ENCODE measurements at regions not wholly inside any gene's neighbourhood (a gene's known extent, or its start where the extent isn't known, plus 50 kb on each side); places are given as distances from the start of the nearest gene placed in this dataset.
"Not testable (repeated sequence)": the region's sequence is repeated elsewhere in the genome, so short reads cannot be mapped to it uniquely, and the experiment has no call there.

DNA sequence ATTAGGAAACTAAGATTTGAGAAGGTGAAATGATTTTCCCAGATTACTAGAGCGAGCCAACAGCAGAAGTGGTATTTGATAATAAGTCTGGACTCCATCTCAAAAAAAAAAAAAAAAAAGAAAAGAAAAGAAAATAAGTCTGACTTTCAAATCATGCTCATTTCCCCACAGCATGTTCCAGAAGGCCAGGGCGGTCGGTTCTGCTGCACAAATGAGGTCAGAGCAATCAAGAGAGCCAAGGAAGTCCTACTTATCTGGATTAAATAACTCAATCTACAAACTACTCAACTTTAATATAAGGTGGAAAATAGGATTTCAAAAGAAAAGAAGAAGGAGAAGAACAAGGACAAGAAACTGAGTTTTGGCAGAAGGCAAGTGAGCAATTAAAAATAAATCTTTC is 130.4 kb upstream of the RASA1 start:
- CTCF ChIA-PET: no interaction called here
- Mint-ChIP-seq H3K27me3 (no peaks in the 10 kb centered on the region), H3K4me1 (peaks cover 0 to 7% (median 0%) of the 10 kb centered on the region in 3 donors), H3K9me3 (peaks cover 0 to 5% (median 4%) of the 10 kb centered on the region in 3 donors), H3K27ac (no peak overlapping the region), H3K36me3 (no peaks in the 10 kb centered on the region), H3K4me3 (no peak overlapping the region)
- H3K4me3 ChIP-seq (ENCODE audit: control insufficient read depth in 1 of 2, extremely low read depth in 1 of 2, low read length in 1 of 2): no peak overlapping the region
- ATAC-seq (replicated peaks in 1 of 4) (no peak), DNase-seq (no peak)
- H3K4me1 ChIP-seq (ENCODE audit: control insufficient read depth in 1 of 2, extremely low read depth in 1 of 2, insufficient read depth in 2 of 2, low read length in 2 of 2): no peaks in the 10 kb centered on the region
- no peaks in the 10 kb centered on the region for H3K9me3 ChIP-seq
- POLR2A ChIA-PET: no interaction called here
- no CpG with 5 or more reads among the region's 3 CpGs for WGBS (ENCODE audit: insufficient coverage)
- H3K27ac ChIP-seq (ENCODE audit: low read length): no peak overlapping the region
- H3K27me3 ChIP-seq (replicated peaks in 1 of 2; ENCODE audit: control insufficient read depth in 2 of 2, extremely low read depth in 1 of 2, insufficient read depth in 2 of 2, low read length in 1 of 2): no peaks in the 10 kb centered on the region
- H3K36me3 ChIP-seq (ENCODE audit: control insufficient read depth in 2 of 2, extremely low read depth in 1 of 2, insufficient read depth in 1 of 2, low read length in 1 of 2): no peaks in the 10 kb centered on the region

DNA sequence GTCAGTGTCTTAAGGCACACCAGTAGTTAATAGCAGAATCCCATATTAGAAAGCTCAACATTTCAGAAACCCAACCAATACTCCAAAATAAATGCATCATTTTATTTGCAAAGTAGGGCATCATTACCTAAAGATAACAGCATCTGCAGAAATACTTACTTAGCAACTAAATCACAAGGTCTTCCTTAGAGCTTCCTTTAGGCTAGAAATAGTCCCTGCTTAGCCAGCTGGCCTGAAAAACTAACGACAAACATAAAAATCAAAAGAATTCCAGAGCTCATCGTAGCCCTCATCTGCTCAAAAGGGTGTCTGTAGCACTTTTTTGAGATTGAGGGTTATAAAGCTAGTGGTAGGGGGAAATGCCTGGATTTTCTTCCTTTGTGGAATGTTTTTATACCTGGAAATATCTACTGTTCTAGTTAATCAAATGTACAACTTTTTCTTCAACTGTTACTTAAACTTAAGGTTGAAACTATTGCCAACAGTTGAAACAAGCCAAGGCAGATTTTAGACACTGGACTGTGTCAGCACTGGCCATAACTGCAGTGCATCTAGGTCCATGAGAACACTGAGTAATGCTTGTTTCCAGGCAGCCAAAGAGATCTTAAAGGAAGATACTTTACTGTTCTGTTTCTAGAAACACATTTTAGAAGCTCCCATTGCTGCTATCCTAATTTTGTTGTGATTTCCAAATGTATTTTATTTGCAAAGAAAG is 129.4 kb upstream of the RASA1 start:
- no peaks in the 10 kb centered on the region for H3K36me3 Mint-ChIP-seq
- H3K27ac Mint-ChIP-seq: no peak overlapping the region
- DNase-seq: no peak
- no peaks in the 10 kb centered on the region for H3K36me3 ChIP-seq (ENCODE audit: control insufficient read depth in 2 of 2, extremely low read depth in 1 of 2, insufficient read depth in 1 of 2, low read length in 1 of 2)
- WGBS (ENCODE audit: insufficient coverage): no CpG with 5 or more reads among the region's 2 CpGs
- POLR2A ChIA-PET: no interaction called here
- H3K9me3 ChIP-seq: no peaks in the 10 kb centered on the region
- peaks cover 0 to 7% (median 0%) of the 10 kb centered on the region in 3 donors for H3K4me1 Mint-ChIP-seq
- CTCF ChIA-PET: no interaction called here
- no peaks in the 10 kb centered on the region for H3K4me1 ChIP-seq (ENCODE audit: control insufficient read depth in 1 of 2, extremely low read depth in 1 of 2, insufficient read depth in 2 of 2, low read length in 2 of 2)
- no peak for ATAC-seq (replicated peaks in 1 of 4)
- H3K27ac ChIP-seq (ENCODE audit: low read length): no peak overlapping the region
- H3K27me3 Mint-ChIP-seq: no peaks in the 10 kb centered on the region
- H3K4me3 ChIP-seq (ENCODE audit: control insufficient read depth in 1 of 2, extremely low read depth in 1 of 2, low read length in 1 of 2): no peak overlapping the region
- H3K9me3 Mint-ChIP-seq: peaks cover 0 to 5% (median 4%) of the 10 kb centered on the region in 3 donors
- H3K27me3 ChIP-seq (replicated peaks in 1 of 2; ENCODE audit: control insufficient read depth in 2 of 2, extremely low read depth in 1 of 2, insufficient read depth in 2 of 2, low read length in 1 of 2): no peaks in the 10 kb centered on the region
- no peak overlapping the region for H3K4me3 Mint-ChIP-seq

DNA sequence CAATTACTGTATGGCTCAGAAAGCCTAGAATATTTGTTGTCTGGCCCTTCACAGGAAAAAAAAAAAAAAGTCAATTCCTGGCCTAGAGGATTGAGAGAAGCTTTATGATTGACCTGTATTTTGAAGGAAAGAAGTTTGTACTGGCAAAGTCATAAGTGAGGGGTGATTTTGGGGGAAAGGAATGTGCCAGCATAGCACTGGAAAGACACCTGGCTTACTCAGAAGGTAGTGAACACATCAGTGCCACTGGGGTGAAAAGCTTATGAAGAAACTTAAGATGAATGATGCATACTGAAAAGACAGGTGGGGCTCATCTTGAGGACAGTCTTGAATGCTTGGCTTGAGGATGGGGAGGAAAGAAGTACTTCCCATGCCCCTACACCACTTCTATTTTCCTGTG is 127.9 kb upstream of the RASA1 start:
- ATAC-seq (replicated peaks in 1 of 4) (no peak), DNase-seq (no peak)
- peak overlapping the region in 1 of 2 donors; percentile 8 for H3K27ac Mint-ChIP-seq
- Histone ChIP-seq H3K27me3 (replicated peaks in 1 of 2; ENCODE audit: control insufficient read depth in 2 of 2, extremely low read depth in 1 of 2, insufficient read depth in 2 of 2, low read length in 1 of 2) (no peaks in the 10 kb centered on the region), H3K4me1 (ENCODE audit: control insufficient read depth in 1 of 2, extremely low read depth in 1 of 2, insufficient read depth in 2 of 2, low read length in 2 of 2) (no peaks in the 10 kb centered on the region), H3K36me3 (ENCODE audit: control insufficient read depth in 2 of 2, extremely low read depth in 1 of 2, insufficient read depth in 1 of 2, low read length in 1 of 2) (no peaks in the 10 kb centered on the region), H3K9me3 (no peaks in the 10 kb centered on the region), H3K27ac (ENCODE audit: low read length) (no peak overlapping the region), H3K4me3 (ENCODE audit: control insufficient read depth in 1 of 2, extremely low read depth in 1 of 2, low read length in 1 of 2) (no peak overlapping the region)
- ChIA-PET POLR2A (interaction anchor here in 1 of 2 donors (0.6 to 0.9 kb wide), 2 partner anchors 9 to 58 kb away, joined by 3 to 6 read pairs; no protein-coding TSS in a partner anchor), CTCF (no interaction called here)
- H3K9me3 Mint-ChIP-seq: no peaks in the 10 kb centered on the region
- H3K4me1 Mint-ChIP-seq: peaks cover 0 to 7% (median 0%) of the 10 kb centered on the region in 3 donors
- no peaks in the 10 kb centered on the region for H3K36me3 Mint-ChIP-seq
- no peak overlapping the region for H3K4me3 Mint-ChIP-seq
- H3K27me3 Mint-ChIP-seq: no peaks in the 10 kb centered on the region

DNA sequence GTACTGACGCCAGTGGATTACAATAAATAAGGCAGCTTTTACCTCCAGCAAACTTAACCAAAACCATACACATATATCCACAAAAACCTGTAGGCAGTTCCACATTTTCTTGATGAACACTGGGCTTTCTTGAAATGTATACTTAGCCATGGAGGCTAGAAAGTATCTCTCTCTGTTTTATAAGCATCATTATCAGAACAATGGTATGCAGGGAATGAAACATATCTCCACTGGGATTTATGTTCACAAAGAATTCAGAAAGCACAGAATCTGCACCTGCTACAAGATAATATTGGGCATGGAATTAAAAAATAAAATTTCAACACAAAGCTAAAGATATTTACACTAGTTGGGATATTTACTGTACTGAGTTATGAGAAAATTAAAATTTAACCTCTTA is 126.1 kb upstream of the RASA1 start:
- DNase-seq: no peak
- Histone ChIP-seq H3K36me3 (ENCODE audit: control insufficient read depth in 2 of 2, extremely low read depth in 1 of 2, insufficient read depth in 1 of 2, low read length in 1 of 2) (no peaks in the 10 kb centered on the region), H3K4me3 (ENCODE audit: control insufficient read depth in 1 of 2, extremely low read depth in 1 of 2, low read length in 1 of 2) (no peak overlapping the region), H3K27ac (ENCODE audit: low read length) (no peak overlapping the region), H3K9me3 (no peaks in the 10 kb centered on the region), H3K4me1 (ENCODE audit: control insufficient read depth in 1 of 2, extremely low read depth in 1 of 2, insufficient read depth in 2 of 2, low read length in 2 of 2) (no peaks in the 10 kb centered on the region), H3K27me3 (replicated peaks in 1 of 2; ENCODE audit: control insufficient read depth in 2 of 2, extremely low read depth in 1 of 2, insufficient read depth in 2 of 2, low read length in 1 of 2) (no peaks in the 10 kb centered on the region)
- CTCF ChIA-PET: no interaction called here
- Mint-ChIP-seq H3K4me1 (peaks cover 0 to 4% (median 0%) of the 10 kb centered on the region in 3 donors), H3K36me3 (no peaks in the 10 kb centered on the region), H3K4me3 (no peak overlapping the region), H3K9me3 (no peaks in the 10 kb centered on the region), H3K27me3 (no peaks in the 10 kb centered on the region), H3K27ac (no peak overlapping the region)
- no CpG with 5 or more reads among the region's 1 CpG for WGBS (ENCODE audit: insufficient coverage)
- POLR2A ChIA-PET: no interaction called here
- ATAC-seq (replicated peaks in 1 of 4): no peak

DNA sequence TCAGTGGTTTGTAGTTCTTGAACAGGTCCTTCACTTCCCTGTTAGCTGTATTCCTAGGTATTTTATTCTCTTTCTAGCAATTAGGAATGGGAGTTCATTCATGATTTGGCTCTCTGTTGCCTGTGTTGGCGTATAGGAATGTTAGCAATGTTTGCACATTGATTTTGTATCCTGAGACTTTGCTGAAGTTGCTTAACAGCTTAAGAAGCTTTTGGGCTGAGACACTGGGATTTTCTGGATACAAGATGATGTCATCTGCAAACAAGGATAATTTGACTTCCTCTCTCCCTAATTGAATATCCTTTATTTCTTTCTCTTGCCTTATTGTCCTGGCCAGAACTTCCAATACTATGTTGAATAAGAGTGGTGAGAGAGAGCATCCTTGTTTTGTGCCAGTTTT is 121.8 kb upstream of the RASA1 start:
- H3K4me1 Mint-ChIP-seq; H3K4me3 ChIP-seq (ENCODE audit: control insufficient read depth in 1 of 2, extremely low read depth in 1 of 2, low read length in 1 of 2); H3K36me3 Mint-ChIP-seq; POLR2A ChIA-PET; H3K27me3 Mint-ChIP-seq; H3K9me3 ChIP-seq; H3K27me3 ChIP-seq (replicated peaks in 1 of 2; ENCODE audit: control insufficient read depth in 2 of 2, extremely low read depth in 1 of 2, insufficient read depth in 2 of 2, low read length in 1 of 2); H3K9me3 Mint-ChIP-seq; H3K27ac ChIP-seq (ENCODE audit: low read length); H3K36me3 ChIP-seq (ENCODE audit: control insufficient read depth in 2 of 2, extremely low read depth in 1 of 2, insufficient read depth in 1 of 2, low read length in 1 of 2); H3K4me1 ChIP-seq (ENCODE audit: control insufficient read depth in 1 of 2, extremely low read depth in 1 of 2, insufficient read depth in 2 of 2, low read length in 2 of 2); CTCF ChIA-PET; H3K4me3 Mint-ChIP-seq; DNase-seq; ATAC-seq (replicated peaks in 1 of 4); H3K27ac Mint-ChIP-seq: not testable (repeated sequence)
- no CpG with 5 or more reads among the region's 1 CpG for WGBS (ENCODE audit: insufficient coverage)

DNA sequence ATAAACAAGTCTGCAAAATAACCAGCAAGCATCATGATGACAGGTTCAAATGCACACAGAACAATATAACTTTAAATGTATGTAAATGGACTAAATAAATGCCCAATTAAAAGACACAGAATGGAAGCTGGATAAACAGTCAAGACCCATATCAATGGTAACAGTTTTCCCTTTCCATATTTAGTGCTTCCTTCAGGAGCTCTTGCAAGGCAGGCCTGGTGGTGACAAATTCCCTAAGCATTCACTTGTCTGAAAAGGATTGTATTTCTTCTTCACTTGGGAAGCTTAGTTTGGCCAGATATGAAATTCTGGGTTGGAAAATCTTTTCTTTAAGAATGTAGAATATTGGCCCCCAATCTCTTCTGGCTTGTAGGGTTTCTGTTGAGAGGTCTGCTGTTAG is 120.2 kb upstream of the RASA1 start:
- H3K9me3 ChIP-seq: no peaks in the 10 kb centered on the region
- Mint-ChIP-seq H3K36me3 (no peaks in the 10 kb centered on the region), H3K27me3 (no peaks in the 10 kb centered on the region), H3K4me1 (peaks cover 0 to 8% (median 5%) of the 10 kb centered on the region in 3 donors), H3K4me3 (no peak overlapping the region), H3K9me3 (no peaks in the 10 kb centered on the region), H3K27ac (no peak overlapping the region)
- ATAC-seq (replicated peaks in 1 of 4) (no peak), DNase-seq (no peak)
- ChIA-PET POLR2A (interaction anchor here (0.6 to 0.7 kb wide), 2 partner anchors 29 to 817 kb away, joined by 3 to 4 read pairs; no protein-coding TSS in a partner anchor), CTCF (no interaction called here)
- no peaks in the 10 kb centered on the region for H3K36me3 ChIP-seq (ENCODE audit: control insufficient read depth in 2 of 2, extremely low read depth in 1 of 2, insufficient read depth in 1 of 2, low read length in 1 of 2)
- no peak overlapping the region for H3K4me3 ChIP-seq (ENCODE audit: control insufficient read depth in 1 of 2, extremely low read depth in 1 of 2, low read length in 1 of 2)
- no peaks in the 10 kb centered on the region for H3K27me3 ChIP-seq (replicated peaks in 1 of 2; ENCODE audit: control insufficient read depth in 2 of 2, extremely low read depth in 1 of 2, insufficient read depth in 2 of 2, low read length in 1 of 2)
- H3K4me1 ChIP-seq (ENCODE audit: control insufficient read depth in 1 of 2, extremely low read depth in 1 of 2, insufficient read depth in 2 of 2, low read length in 2 of 2): no peaks in the 10 kb centered on the region
- no peak overlapping the region for H3K27ac ChIP-seq (ENCODE audit: low read length)

DNA sequence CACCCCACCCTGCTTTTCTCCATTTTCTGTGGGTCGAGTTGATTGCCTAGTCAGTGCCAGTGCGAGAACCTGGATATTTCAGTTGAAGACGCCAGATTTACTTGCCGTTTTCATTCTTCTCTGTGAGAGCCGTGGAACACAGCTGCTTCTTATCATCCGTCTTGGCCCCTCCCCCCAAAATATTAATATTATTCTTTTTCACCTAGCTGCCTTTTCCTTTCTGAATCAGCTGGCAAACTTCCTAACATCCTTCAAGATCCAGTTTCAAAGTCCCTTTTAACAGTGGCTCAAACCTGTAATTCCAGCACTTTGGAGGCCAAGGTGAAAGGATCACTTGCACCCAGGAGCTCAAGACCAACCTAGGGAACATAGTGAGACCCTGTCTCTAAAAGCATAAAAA is 117.1 kb upstream of the RASA1 start:
- Mint-ChIP-seq H3K4me3 (no peak overlapping the region), H3K27ac (no peak overlapping the region), H3K9me3 (no peaks in the 10 kb centered on the region), H3K36me3 (no peaks in the 10 kb centered on the region), H3K27me3 (no peaks in the 10 kb centered on the region), H3K4me1 (peaks cover 2 to 8% (median 5%) of the 10 kb centered on the region in 3 donors)
- DNase-seq: no peak
- ChIA-PET CTCF (no interaction called here), POLR2A (no interaction called here)
- Histone ChIP-seq H3K9me3 (no peaks in the 10 kb centered on the region), H3K36me3 (ENCODE audit: control insufficient read depth in 2 of 2, extremely low read depth in 1 of 2, insufficient read depth in 1 of 2, low read length in 1 of 2) (no peaks in the 10 kb centered on the region), H3K4me1 (ENCODE audit: control insufficient read depth in 1 of 2, extremely low read depth in 1 of 2, insufficient read depth in 2 of 2, low read length in 2 of 2) (no peaks in the 10 kb centered on the region), H3K27ac (ENCODE audit: low read length) (no peak overlapping the region), H3K27me3 (replicated peaks in 1 of 2; ENCODE audit: control insufficient read depth in 2 of 2, extremely low read depth in 1 of 2, insufficient read depth in 2 of 2, low read length in 1 of 2) (no peaks in the 10 kb centered on the region), H3K4me3 (ENCODE audit: control insufficient read depth in 1 of 2, extremely low read depth in 1 of 2, low read length in 1 of 2) (no peak overlapping the region)
- 98% methylated on average over 6 of the region's 6 CpGs for WGBS (ENCODE audit: insufficient coverage)
- ATAC-seq (replicated peaks in 1 of 4): no peak
